Renal pelvis (tissue), 1 donor: ENCODE measurements at regions not wholly inside any gene's neighbourhood (a gene's known extent, or its start where the extent isn't known, plus 50 kb on each side); places are given as distances from the start of the nearest gene placed in this dataset.

Experiments
- DNase-seq: peaks from one replicate; pipeline ENCODE4 v3.0.0-alpha.2; 2013

- DNase-seq: no peak
Measured at GRCh38 chr5:61784341-61784740, 452.3 kb downstream of the ZSWIM6 start.

GRCh38 chr5:61788548-61788947 is 456.5 kb downstream of the ZSWIM6 start:
- DNase-seq: no peak

- DNase-seq: no peak
Measured at GRCh38 chr5:61790007-61790406, 457.9 kb downstream of the ZSWIM6 start.

GRCh38 chr5:61790678-61791077 is 458.6 kb downstream of the ZSWIM6 start:
- no peak for DNase-seq

GRCh38 chr5:61796773-61797172 is 464.7 kb downstream of the ZSWIM6 start:
- no peak for DNase-seq

- no peak for DNase-seq
Measured at GRCh38 chr5:61800450-61800849, 468.4 kb downstream of the ZSWIM6 start.

- no peak for DNase-seq
Measured at GRCh38 chr5:61801174-61801573, 469.1 kb downstream of the ZSWIM6 start.

- no peak for DNase-seq
Measured at GRCh38 chr5:61802456-61802855, 470.4 kb downstream of the ZSWIM6 start.

GRCh38 chr5:61805101-61805500 is 473.0 kb downstream of the ZSWIM6 start:
- DNase-seq: no peak

- DNase-seq: no peak
Measured at GRCh38 chr5:61806491-61807020, 474.5 kb downstream of the ZSWIM6 start.

- DNase-seq: no peak
Measured at GRCh38 chr5:61808091-61808490, 476.0 kb downstream of the ZSWIM6 start.

- no peak for DNase-seq
Measured at GRCh38 chr5:61808909-61809308, 476.9 kb downstream of the ZSWIM6 start.

GRCh38 chr5:61809651-61810050 is 477.6 kb downstream of the ZSWIM6 start:
- peak; percentile 19 for DNase-seq

GRCh38 chr5:61811052-61811451 is 479.0 kb downstream of the ZSWIM6 start:
- no peak for DNase-seq

- DNase-seq: no peak
Measured at GRCh38 chr5:61813361-61813760, 481.3 kb downstream of the ZSWIM6 start.

- no peak for DNase-seq
Measured at GRCh38 chr5:61815339-61815738, 483.3 kb downstream of the ZSWIM6 start.

GRCh38 chr5:61816146-61816545 is 484.1 kb downstream of the ZSWIM6 start:
- DNase-seq: no peak

- DNase-seq: no peak
Measured at GRCh38 chr5:61816585-61817450, 484.8 kb downstream of the ZSWIM6 start.

GRCh38 chr5:61817472-61818326 is 485.6 kb downstream of the ZSWIM6 start:
- DNase-seq: peak; percentile 62

GRCh38 chr5:61820836-61821235 is 485.2 kb upstream of the KIF2A start:
- no peak for DNase-seq

GRCh38 chr5:61821561-61821960 is 484.4 kb upstream of the KIF2A start:
- DNase-seq: no peak

GRCh38 chr5:61822584-61822983 is 483.4 kb upstream of the KIF2A start:
- no peak for DNase-seq

- DNase-seq: no peak
Measured at GRCh38 chr5:61823065-61823464, 482.9 kb upstream of the KIF2A start.
